HUDEP-2 (cell line): ENCODE measurements at regions not wholly inside any gene's neighbourhood (a gene's known extent, or its start where the extent isn't known, plus 50 kb on each side); places are given as distances from the start of the nearest gene placed in this dataset.
"Not testable (repeated sequence)": the region's sequence is repeated elsewhere in the genome, so short reads cannot be mapped to it uniquely, and the experiment has no call there.

Experiments used
- DNase-seq, 76 experiments: peaks; one replicate each; lab custom pipeline; 2025; ENCODE audit not compliant: unreplicated experiment in 76 of 76; lab: John Stamatoyannopoulos, UW

DNA sequence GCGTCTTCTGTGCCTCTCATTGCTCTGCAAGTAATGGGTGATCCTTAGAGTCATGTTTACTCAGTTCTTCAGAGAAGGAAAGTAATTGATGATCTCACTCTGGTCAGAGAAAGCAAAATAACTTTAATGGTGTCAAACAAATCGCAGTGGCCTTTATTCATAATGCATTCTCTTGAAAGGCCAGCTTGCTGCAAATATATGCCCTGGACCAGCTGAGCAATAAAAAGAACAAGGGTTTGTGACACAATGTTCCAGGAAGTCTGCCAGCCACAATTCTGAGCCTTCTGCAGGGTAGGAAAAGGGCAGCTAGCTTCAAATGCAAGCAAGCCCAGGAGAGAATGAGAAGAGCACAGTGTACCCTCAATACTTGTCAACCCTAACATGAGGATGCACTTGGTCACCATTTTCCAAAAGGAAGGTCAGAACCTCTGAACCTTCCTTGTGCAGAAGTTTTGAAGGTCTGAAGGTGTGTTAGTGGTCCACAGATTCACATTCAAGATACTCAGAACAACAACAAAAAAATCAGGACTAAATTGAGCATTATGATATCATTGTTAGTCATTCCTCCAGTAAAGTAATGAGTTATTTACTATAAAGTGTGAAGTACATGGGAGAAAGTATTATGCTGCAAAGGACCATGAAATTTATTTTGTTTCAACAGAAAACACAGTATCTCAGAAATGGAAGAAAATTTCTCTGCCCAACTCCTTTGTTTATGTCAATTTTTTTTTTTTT, 355.6 kb downstream of the PAX3 start:
- no peak for DNase-seq

DNA sequence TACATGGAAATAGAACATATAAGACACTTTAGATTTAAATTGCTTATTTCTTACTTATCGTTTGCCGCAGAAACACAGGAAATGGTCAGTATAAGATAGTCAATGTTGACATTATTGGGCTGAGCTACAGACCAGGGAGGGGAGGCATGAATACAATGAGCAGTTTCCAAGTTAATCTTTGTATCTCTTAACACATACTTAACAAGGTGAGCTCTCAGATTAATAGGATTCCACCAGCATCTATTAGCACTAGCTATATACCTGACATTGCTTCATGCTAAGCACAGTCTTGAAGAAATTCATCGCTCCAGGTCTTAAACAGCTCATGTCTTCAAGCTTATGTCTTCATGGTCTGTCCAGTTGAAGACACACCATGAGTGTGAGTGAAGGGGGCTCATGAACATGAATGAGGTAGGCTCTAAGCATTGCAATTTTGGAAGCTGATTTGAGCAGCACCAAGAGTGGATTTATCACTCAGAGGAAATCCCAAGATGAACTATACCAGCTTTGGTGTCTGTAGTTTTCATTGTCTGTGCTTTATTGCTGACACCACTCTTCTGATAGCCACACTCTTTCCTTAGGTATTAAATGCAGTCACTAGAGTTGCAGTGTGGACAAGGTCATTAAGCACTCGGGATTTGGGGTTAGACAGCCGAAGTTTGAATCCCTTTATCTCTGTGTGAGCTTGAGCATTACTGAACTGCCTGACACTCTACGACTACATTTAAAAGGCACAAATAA, 359.3 kb upstream of the EPHA4 start:
- DNase-seq: no peak

DNA sequence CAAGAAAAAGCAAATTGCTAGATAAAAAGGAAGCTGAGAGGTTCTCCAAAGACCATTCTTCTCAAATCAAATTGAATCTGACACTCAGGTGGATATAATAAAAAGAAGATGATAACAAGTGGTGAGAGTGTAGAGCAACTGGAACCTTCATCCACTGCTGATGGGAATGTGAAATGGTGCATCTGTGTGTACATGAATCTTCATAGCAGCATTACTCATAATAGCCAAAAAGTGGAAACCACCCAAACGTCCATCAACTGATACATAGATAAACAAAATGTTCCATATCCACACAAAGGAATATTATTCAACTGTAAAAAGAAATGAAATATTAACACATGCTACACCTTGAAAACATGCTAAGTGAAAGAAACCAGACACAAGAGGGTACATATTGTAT, 357.2 kb upstream of the EPHA4 start:
- DNase-seq: no peak

DNA sequence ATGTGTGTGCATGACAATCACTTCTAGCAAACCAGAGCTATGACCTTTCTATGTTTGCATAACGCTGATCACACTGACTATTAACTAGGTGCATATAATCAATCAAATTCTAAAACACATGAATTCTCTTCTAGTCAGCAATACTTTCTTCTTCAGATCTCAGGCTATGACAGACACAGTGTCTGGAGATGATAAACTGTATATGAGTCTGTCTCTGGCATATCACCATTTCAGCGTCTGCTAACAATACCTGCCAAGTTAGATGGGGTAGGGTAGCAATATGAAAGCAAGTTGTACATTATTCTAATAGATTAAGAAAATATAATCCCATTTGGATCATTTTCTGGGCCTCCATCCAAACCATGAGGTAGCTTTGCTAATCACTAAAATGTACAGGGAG, 354.2 kb upstream of the EPHA4 start:
- DNase-seq: no peak

DNA sequence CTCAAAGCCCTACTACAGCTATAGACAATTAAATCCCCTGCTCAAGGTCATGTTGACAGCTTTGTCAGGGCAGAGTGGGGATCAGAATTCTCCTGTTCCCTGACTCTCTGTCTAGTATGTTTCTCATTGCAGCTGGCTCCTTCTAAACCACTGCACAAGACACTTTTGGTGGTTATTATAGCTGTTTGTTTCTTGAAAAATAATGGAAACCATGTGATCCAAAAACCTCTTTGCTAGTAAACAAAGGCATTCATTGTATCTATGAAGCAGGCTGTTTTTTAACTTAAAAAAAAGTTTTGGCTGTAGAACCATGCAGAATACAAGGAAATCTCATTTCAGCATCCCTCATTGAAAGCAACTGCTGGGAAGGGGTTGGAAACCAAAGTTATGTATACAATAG, 352.5 kb upstream of the EPHA4 start:
- no peak for DNase-seq

DNA sequence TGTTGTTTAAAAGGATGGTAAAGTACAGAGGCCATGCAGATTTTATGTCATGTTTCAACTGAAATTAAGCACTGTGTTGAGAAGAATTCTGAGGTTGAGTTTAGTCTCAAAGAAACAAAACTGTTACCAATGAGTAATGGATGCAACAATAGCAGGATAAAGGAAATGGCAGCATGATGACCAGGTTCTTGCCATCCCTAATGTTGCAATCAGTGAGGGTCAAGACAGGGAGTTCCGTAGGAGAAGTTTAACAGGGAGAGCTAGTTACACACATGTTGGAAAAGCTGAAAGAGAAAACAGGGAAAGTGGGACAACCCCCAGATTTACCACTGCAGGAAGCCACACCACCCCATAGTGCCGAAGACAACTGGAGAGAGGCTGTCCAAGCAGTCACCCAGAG, 343.8 kb upstream of the EPHA4 start:
- no peak for DNase-seq

DNA sequence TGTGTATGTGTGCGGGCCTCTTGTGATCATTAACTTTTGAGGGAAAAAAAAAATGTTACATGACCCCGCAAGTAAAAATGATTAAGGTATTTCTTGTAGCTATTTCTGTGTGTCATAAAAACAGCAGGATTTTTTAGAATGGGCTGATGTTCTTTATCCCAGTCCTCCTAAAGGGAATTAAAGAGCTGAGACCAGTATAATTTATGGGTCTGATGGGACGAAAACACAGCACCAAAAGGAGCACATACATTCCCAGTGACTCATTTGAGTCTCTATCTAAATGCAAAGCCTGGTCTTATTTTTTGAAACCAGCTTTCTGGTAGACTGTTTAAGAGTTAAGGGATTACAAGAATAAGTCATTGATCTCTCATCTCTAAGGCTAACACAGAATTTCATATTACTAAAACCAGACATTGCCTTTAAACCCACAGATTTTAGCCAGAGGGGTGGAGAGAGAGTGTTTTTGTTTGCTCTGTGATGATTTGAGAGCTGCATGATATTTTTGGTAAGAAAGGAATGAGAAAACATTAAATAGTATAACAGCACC, 342.3 kb upstream of the EPHA4 start:
- no peak for DNase-seq

DNA sequence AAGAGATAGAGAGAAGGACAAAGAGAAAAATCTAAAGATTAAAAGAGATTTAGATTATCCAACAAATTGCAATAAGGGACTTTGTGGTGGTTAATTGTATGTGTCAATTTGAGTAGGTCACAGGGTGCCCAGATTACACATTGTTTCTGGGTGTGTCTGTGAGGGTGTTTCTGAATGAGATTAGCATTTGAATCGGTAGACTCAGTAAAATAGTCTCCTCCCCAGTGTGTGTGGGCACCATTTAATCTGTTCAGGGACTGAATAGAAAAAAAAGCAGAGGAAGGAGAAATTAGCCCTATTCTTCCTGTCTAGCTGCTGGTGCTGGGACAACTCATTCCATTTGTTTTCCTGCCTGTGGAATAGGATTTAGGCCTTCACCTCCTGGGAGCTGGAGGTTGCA, 339.8 kb upstream of the EPHA4 start:
- no peak for DNase-seq

DNA sequence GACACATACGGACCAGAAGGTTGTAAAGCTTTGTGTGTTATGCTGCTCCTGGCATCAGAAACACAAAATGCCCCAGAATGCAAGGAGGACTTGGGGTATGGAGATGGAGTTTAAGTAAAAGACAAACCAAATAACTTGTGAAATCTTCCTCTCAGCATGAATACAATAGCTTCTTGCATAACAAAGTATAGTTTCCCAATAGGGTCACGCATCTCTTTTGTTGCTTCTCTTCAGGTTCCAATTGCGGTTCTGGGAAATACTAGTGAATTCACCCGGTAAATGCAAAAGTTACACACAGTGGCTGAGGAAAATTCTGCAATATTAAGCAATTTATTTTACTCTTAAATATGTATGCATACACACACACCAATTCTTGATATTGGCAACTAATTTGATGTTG, 339.2 kb upstream of the EPHA4 start:
- DNase-seq: no peak

DNA sequence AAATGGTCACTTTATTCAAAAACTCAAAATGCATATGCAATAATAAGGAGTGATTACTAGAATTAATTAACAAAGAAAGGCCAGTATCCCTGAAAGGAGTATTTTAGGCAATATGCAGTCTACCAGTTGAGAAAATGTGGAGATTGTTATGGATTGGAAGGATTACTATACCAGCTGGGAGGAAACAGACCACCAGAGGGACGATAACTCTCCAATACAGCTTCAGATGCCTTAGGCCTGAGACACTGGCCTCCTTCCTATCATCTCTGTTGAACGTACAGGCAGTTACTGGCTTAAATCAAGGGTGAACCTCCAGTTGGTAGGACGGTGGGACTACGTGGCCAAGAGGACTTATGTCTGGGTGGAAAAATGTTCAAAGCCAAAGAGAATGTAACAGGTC, 336.4 kb upstream of the EPHA4 start:
- no peak for DNase-seq

DNA sequence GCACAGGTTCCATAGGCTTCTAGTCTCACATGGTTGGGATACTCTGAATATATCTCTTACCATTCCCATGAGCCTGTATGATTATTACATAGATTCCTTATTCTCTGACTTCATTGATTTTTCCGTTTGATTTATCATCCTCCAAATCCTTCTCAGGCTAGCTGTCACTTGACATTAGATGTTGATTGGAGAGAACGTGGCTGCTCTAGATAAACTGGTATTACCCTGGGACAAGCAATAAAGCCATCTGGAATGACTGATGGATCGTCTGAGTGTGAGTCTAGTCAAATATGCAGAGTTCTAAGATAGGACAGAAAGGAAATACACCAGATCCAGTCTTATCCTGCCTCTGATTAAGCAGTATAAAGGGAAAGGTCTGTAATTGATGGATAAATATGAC, 325.6 kb upstream of the EPHA4 start:
- DNase-seq: no peak

DNA sequence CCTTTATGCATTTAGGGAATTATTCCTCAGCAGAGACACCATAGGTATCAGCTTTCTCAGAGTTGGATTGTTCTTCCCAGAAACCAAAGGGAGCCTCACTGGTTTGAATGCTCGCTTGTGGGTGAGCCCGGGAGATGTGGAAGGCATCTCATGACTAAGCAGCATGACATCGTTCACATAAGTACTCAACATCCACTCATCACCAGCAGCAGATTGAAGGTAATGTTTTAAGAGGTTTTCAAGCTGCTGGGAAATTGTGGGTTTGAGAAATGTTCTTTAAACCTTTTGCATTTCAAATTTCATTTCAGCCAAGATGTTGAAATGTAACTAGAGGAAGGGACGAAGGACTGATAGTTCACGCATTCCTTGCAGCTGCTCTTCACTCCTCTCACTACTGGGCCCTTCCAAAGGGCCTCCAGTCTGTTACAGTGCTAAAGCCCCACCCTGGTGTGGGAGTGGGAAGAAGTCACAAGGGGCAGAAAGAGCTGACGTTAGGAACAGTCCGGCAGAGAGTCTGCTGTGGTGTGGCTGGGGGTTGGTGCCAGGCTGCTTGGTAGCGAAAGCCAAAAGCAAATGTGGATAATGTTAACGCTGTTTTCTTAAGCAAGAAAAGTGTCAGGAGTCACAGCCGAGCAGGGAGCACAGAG, 324.5 kb upstream of the EPHA4 start:
- no peak for DNase-seq

DNA sequence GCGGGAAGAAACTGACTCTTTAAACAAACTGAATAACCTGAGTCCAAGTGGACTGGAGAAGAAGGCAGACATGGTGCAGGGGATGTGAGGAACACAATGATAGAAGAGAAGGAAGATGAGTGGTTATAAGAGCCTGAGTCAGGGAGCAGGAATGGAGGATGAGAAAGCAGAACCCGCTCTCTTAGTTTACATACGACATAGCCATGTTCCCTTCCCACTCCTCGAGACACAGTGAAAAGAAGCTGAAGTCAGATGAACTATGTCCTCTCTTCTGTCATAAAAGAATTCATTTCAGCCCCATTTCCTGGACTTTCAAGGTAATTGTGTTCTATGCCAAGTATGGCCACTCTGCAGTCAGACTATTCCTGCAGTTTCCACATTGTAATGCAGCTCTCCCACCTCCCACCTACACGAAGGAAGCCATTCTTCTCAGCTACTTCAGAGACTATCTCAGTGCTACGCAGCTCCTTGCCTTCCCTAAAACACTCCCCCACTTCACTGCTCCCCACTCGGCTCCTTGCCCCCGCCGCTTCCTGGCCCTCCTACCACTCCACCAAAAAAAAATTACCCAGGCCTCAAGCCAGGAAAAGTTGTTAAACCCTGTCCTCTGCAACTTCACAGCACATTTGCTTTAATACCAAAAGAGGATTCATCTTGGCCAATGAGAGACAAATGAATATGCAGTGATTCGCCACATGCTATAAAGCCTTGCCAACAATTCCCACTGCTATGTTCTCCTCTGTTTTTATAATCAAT, 323.4 kb upstream of the EPHA4 start:
- no peak for DNase-seq

DNA sequence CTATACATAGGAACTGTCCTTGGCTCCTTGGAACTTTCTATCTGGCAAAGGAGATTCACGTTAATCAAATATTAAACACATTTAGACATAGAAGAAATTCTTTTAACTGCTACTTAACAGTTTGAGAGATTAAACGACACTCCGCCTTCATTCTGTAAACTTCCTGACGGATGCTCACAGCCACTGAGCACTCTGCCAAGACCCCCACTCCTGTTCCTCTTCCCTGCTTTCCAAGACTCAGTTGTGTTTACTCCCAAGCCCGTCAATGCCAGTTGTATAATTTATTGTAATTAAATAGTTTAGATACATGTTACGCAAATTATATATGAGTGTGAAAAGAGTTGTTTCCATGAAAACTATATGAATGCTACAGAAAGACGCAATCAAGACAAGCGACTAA, 321.4 kb upstream of the EPHA4 start:
- DNase-seq: no peak

DNA sequence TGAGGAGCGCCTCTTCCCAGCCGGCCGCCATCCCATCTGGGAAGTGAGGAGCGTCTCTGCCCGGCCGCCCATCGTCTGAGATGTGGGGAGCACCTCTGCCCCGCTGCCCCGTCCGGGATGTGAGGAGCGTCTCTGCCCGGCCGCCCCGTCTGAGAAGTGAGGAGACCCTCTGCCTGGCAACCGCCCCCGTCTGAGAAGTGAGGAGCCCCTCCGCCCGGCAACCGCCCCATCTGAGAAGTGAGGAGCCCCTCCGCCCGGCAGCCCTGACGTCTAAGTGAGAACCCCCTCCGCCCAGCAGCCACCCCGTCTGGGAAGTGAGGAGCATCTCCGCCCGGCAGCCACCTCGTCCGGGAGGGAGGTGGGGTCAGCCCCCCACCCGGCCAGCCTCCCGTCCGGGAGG, 319.9 kb upstream of the EPHA4 start:
- not testable (repeated sequence) for DNase-seq

DNA sequence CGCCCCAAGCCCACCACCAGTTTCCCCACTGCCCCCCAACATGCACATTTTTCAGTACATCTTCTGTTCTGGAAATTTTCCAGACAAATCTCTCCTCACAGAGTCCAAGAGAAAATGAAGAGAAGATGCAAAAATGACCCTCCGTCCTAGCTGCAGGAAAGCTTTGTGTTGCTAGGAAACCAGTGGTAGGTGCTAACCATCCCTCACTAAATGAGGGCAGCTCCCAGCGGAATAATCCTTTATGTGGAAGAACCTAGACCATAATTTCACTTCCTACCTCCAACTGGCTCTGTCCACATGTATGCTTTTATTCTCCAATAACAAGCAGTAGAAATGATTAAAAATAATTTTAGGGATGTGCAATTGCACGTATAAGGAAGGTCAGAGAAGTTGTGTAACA, 311.9 kb upstream of the EPHA4 start:
- no peak for DNase-seq

DNA sequence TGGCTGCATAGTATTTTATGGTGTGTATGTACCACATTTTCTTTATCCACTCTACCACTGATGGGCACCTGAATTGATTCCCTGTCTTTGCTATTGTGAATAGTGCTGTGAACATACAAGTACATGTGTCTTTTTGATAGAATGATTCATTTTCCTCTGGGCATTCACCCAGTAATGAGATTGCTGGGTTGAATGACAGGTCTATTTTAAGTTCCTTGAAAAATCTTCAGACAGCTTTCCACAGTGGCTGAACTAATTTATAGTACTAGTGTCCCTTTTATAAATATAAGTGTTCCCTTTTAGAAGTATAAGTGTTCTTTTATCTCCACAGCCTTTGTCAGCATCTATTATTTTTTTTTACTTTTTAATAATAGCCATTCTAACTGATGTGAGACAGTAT, 303.9 kb upstream of the EPHA4 start:
- no peak for DNase-seq

DNA sequence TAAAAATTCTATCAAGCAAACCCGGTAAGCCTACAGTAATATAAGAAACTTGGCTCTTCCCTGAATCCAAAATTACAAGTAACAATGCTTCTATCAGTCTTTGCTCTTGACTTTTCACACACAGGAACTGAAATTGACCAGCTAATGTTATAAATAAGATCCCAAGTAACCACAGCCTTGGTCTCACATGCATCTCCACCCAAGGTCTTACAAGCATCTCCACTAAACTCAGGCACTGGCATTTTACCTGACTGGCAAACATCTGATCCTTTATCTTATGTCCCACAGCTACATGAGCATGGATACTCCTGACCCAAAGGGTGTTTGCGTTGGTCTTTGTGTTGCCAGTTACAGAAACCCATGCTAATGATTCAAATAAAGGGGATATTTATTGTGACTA, 302.3 kb upstream of the EPHA4 start:
- no peak for DNase-seq

DNA sequence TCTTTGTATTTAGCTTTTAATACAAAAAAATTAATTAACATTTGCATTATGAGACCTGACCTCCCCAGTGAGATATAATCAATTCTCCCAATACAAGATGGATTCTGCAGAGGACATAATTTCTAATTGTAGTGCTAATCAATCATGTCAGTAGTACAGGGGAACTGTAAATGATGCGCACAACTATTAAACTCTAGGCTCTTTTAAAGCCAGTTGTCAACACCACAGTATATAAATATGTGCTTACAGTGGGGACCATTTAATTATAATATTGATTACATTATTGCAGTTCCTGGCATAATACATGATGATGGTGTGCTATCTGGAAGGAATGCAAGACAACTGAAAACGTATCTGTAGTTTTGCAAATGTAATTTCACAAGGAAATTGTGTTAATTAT, 285.6 kb upstream of the EPHA4 start:
- DNase-seq: no peak

DNA sequence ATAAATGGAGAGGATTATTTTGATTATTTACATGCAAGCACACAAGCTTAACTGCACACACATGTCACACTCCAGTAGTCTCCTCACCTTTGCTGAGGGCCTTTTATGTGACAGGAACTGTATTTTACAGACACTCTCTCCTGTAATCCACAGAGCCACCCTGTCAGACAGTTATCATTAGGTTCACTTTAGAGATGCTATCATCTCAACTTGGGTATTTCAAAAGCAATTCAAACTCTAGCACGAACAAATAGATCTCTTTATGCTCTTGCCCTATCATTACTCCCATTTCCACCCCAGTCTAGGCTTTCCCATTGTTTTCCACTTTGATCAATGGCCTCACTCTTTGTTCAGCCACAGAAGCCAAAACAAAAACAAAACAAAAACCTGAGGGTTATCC, 281.2 kb upstream of the EPHA4 start:
- no peak for DNase-seq

DNA sequence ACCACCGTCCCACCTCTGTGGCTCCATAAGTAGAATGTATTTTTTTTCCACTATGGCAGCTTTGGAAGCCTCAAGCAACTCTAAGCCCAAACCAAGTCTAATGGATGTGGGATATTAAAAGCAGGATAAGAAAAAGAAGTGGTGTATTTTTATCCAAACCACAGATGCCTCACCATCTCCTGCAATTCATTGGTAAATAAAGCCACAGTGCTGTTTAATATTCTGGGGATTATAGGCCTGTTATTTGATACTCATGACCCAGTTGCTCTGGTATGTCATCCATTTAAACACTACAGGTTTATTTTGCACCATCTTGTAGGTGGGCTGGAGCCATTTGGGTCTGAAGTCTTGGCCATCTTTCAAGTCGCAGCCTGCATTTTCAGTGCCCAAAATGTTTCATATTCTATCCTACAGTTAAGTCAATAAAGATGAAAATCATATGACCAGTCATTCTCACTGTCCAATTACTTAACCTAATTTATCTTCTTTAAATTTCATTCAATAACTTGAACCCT, 279.5 kb upstream of the EPHA4 start:
- DNase-seq: no peak
